Tibial nerve (tissue), 4 donors: ENCODE measurements at regions not wholly inside any gene's neighbourhood (a gene's known extent, or its start where the extent isn't known, plus 50 kb on each side); places are given as distances from the start of the nearest gene placed in this dataset.

Experiments used
- DNase-seq, 2 donors: peaks; one replicate each; pipeline ENCODE4 v3.0.0-alpha.2; 2019; ENCODE audit warnings: low spot score in 2 of 2
- H3K27ac ChIP-seq, 4 donors: fragments of 200-600 bp; sonication (generic) in 3 of 4; one replicate each; pipeline ENCODE4 v1.5.1; 2017 to 2019; ENCODE audit warnings: mild to moderate bottlenecking in 1 of 4
- H3K27me3 ChIP-seq, 2 donors: fragments of 200-600 bp; sonication (generic) in 1 of 2; one replicate each; pipeline versions ENCODE4 v1.5.1 to v1.6.0; 2017 to 2019
- H3K36me3 ChIP-seq, 3 donors: fragments of 200-600 bp; sonication (generic); one replicate each; pipeline ENCODE4 v1.5.1; 2018 to 2019
- H3K4me1 ChIP-seq, 4 donors: fragments of 200-600 bp; sonication (generic) in 3 of 4; one replicate each; pipeline ENCODE4 v1.5.1; 2017 to 2019
- H3K4me3 ChIP-seq, 4 donors: fragments of 200-600 bp; sonication (generic) in 3 of 4; one replicate each; pipeline ENCODE4 v1.5.1; 2017 to 2019; ENCODE audit warnings: mild to moderate bottlenecking in 1 of 4, moderate library complexity in 1 of 4
- H3K9me3 ChIP-seq, 4 donors: fragments of 200-600 bp; sonication (generic) in 3 of 4; one replicate each; pipeline ENCODE4 v1.5.1; 2017 to 2019
- EP300 ChIP-seq, 2 donors: sonication (generic); formaldehyde crosslinking; IDR thresholded peaks; one replicate each; pipeline ENCODE4 v1.6.1; 2017; ENCODE audit warnings: antibody characterized with exemption in 2 of 2, mild to moderate bottlenecking in 1 of 2
- POLR2A ChIP-seq, 2 donors: fragments of 450-650 bp; IDR thresholded peaks; one replicate each; pipeline ENCODE4 v1.6.1; 2017; ENCODE audit warnings: antibody characterized with exemption in 2 of 2, mild to moderate bottlenecking in 2 of 2, moderate library complexity in 2 of 2
- WGBS, 2 donors: methylation state at CpG; one replicate each; pipeline ENCODE4 v1.1.5; 2018; 5-methylcytosine and 5-hydroxymethylcytosine counted together
- TF ChIP-seq, protein P1 (sequence below), 5 experiments: fragments of 200-600 bp in 3 of 5; fragments of 450-650 bp in 2 of 5; sonication (generic) in 3 of 5; IDR thresholded peaks; one replicate each; pipeline ENCODE4 v1.5.1; 2016 to 2019; ENCODE audit warnings: antibody characterized with exemption in 5 of 5, mild to moderate bottlenecking in 3 of 5, moderate library complexity in 2 of 5

DNA sequence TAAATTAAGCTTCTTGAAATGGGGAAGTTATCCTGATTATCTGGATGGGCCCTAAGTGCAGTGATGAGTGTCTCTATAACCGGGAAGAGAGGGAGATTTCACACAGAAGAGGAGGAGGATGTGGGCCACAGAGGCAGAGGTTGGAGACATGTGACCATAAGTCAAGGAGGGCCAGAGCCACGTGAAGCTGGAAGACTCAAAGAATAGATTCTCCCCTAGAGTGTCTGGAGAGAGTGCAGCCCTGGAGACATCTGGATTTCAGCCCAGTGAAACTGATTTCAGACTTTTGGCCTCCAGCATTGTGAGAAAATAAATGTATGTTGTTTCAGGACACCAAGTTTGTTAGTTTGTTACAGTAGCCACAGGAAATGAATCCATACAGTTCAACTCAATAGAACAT lies 442.9 kb downstream of the NTRK2 start:
- no peaks in the 10 kb centered on the region for H3K4me1 ChIP-seq
- H3K27me3 ChIP-seq = no peaks in the 10 kb centered on the region
- 35 to 39% methylated on average over 2 of the region's 2 CpGs for WGBS, 2 donors
- no peaks in the 10 kb centered on the region for H3K36me3 ChIP-seq
- TF ChIP-seq, protein P1, sequence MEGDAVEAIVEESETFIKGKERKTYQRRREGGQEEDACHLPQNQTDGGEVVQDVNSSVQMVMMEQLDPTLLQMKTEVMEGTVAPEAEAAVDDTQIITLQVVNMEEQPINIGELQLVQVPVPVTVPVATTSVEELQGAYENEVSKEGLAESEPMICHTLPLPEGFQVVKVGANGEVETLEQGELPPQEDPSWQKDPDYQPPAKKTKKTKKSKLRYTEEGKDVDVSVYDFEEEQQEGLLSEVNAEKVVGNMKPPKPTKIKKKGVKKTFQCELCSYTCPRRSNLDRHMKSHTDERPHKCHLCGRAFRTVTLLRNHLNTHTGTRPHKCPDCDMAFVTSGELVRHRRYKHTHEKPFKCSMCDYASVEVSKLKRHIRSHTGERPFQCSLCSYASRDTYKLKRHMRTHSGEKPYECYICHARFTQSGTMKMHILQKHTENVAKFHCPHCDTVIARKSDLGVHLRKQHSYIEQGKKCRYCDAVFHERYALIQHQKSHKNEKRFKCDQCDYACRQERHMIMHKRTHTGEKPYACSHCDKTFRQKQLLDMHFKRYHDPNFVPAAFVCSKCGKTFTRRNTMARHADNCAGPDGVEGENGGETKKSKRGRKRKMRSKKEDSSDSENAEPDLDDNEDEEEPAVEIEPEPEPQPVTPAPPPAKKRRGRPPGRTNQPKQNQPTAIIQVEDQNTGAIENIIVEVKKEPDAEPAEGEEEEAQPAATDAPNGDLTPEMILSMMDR (IDR thresholded peaks at IDR 0.05) = no peak
- TF ChIP-seq EP300 (IDR thresholded peaks at IDR 0.05) = no peak
- TF ChIP-seq POLR2A (IDR thresholded peaks at IDR 0.05) = no peak
- no peak for DNase-seq
- no peak overlapping the region for H3K27ac ChIP-seq
- H3K4me3 ChIP-seq = no peak overlapping the region
- H3K9me3 ChIP-seq = no peaks in the 10 kb centered on the region

DNA sequence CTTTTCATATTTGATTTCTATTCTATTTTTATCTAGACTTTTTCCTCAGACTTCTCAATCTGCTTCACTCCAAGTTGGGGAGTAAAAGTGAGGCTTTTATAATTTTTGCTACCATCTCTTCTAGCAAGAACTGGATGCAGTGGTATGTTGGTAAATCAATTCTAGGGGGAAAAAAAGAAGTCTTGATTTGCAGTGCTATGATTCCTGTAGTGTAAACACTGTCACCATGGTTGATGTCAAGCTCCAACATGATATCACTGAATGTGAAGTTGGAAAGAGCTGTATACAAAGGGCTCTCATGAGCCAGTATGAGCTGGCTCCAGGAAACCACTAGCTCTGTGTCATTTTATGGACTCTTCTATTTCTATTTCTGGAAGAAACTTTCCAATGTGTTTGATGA lies 439.2 kb downstream of the NTRK2 start:
- Histone ChIP-seq H3K27ac (no peak overlapping the region), H3K9me3 (no peaks in the 10 kb centered on the region), H3K4me1 (no peaks in the 10 kb centered on the region), H3K4me3 (no peak overlapping the region), H3K36me3 (no peaks in the 10 kb centered on the region), H3K27me3 (no peaks in the 10 kb centered on the region)
- no peak for DNase-seq
- TF ChIP-seq POLR2A (IDR thresholded peaks at IDR 0.05) (no peak), EP300 (IDR thresholded peaks at IDR 0.05) (no peak)
- TF ChIP-seq, protein P1 (IDR thresholded peaks at IDR 0.05) = no peak

DNA sequence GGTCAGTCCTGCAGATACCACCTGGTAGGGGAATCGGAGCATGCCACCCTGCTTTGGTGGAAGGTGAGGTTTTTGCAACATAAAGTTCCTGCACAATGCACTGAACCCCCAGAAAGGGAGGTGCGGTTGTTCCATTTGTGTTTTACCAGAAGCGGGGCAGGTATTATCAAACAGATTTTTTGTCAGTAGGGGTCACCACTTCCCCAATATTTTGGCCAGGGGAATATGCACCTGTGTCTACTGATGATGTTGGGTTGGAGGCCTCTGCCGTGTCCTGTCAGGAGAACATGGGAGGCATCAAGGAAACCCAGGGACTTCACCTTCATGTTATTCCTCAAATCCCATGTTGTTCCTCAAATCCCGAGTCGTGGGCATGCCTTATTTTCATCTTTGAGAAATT lies 438.7 kb downstream of the NTRK2 start:
- Histone ChIP-seq H3K27me3 (no peaks in the 10 kb centered on the region), H3K4me3 (no peak overlapping the region), H3K4me1 (no peaks in the 10 kb centered on the region), H3K36me3 (no peaks in the 10 kb centered on the region), H3K9me3 (peaks cover 0 to 2% (median 0%) of the 10 kb centered on the region in 4 donors), H3K27ac (no peak overlapping the region)
- 92 to 96% methylated on average over 6 of the region's 6 CpGs for WGBS, 2 donors
- no peak for DNase-seq
- TF ChIP-seq POLR2A (IDR thresholded peaks at IDR 0.05) (no peak), EP300 (IDR thresholded peaks at IDR 0.05) (no peak)
- TF ChIP-seq, protein P1 (IDR thresholded peaks at IDR 0.05) = no peak

DNA sequence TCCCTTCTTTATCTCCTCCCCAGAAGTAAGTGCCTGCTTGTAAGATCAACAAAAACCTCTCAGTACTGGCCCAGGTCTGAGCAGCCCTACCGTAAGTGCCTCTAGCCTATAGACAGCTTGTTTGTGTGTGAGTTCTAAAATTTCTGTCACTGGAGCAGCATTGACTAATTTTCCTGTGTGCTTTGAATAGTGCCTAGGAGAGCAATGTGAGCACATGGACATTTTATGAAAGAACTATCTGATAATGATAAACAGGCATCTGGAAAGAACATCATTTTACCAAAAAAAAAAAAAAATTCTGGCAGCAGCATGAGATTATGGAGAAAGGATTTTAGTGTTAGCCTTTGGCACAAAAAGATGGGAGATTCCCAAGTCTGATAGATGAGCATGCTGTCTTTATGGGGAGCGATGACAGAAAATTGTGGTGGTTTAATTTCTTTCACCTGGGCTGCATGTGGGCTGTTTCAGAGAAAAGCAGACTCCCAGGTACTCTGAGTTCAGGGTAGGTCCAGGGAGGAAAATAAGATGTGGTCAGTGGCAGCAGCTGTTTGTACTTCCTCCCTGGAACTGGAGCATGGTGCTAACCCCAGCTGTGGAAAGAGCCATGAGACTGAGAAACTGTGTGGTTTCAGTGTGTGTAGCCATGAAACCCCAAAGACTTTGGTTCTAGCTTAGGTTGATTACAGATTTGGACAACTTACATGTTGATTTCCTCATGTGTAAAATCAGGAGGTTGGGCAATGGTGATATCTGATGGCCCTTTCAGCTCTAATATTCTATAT lies 419.9 kb downstream of the NTRK2 start:
- H3K27me3 ChIP-seq = no peaks in the 10 kb centered on the region
- WGBS, 2 donors = 50 to 83% methylated on average over 2 of the region's 2 CpGs
- no peaks in the 10 kb centered on the region for H3K36me3 ChIP-seq
- TF ChIP-seq EP300 (IDR thresholded peaks at IDR 0.05) (no peak), POLR2A (IDR thresholded peaks at IDR 0.05) (no peak)
- TF ChIP-seq, protein P1 (IDR thresholded peaks at IDR 0.05) = no peak
- H3K9me3 ChIP-seq = peaks cover 0 to 6% (median 0%) of the 10 kb centered on the region in 4 donors
- H3K27ac ChIP-seq = no peak overlapping the region
- DNase-seq = no peak
- no peaks in the 10 kb centered on the region for H3K4me1 ChIP-seq
- H3K4me3 ChIP-seq = no peak overlapping the region

DNA sequence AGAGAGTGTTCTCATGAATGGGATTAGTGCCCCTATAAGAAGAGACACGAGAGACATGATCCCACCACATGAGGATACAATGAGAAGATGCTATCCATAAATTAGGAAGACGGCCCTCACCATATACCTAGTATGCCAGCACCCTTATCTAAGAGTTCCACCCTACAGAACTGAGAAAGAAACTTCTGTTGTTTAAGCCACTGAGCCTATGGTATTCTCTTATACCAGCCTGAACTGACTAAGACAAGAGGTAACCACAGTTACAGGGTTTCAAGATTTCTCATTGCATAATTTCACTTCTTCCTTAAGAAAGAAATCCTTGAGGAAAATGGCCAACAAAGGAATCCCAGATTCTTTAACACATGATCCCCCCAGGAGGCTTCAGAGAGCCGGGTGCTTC lies 412.4 kb downstream of the NTRK2 start:
- DNase-seq = no peak
- TF ChIP-seq POLR2A (IDR thresholded peaks at IDR 0.05) (no peak), EP300 (IDR thresholded peaks at IDR 0.05) (no peak)
- TF ChIP-seq, protein P1 (IDR thresholded peaks at IDR 0.05) = no peak
- Histone ChIP-seq H3K4me1 (no peaks in the 10 kb centered on the region), H3K9me3 (no peaks in the 10 kb centered on the region), H3K4me3 (no peak overlapping the region), H3K27me3 (no peaks in the 10 kb centered on the region), H3K36me3 (no peaks in the 10 kb centered on the region), H3K27ac (no peak overlapping the region)
- 82 to 88% methylated on average over 3 of the region's 3 CpGs for WGBS, 2 donors
